ENCODE measurements at regions not wholly inside any gene's neighbourhood (a gene's known extent, or its start where the extent isn't known, plus 50 kb on each side); places are given as distances from the start of the nearest gene placed in this dataset.

- DNase-seq (ENCODE audit: extremely low spot score), result no peak
- no peak for TF ChIP-seq CTCF (IDR thresholded peaks at IDR 0.05; ENCODE audit: control extremely low read depth, extremely low read depth, low read depth, missing control alignments)
- POLR2A ChIA-PET, result no interaction called here
- CTCF ChIA-PET, result no interaction called here
Measured at GRCh38 chr18:47618758-47619157, 311.7 kb downstream of the SMAD2 start.

- CTCF ChIA-PET, result no interaction called here
Measured at GRCh38 chr18:47615043-47615442, 315.4 kb downstream of the SMAD2 start.

GRCh38 chr18:47613929-47614328, 316.5 kb downstream of the SMAD2 start:
- no peak for TF ChIP-seq CTCF (IDR thresholded peaks at IDR 0.05; ENCODE audit: control extremely low read depth, extremely low read depth, low read depth, missing control alignments)
- ChIA-PET CTCF (interaction anchor here (1.6 kb wide), 1 partner anchor 135 kb away, joined by 7 read pairs; no protein-coding TSS in a partner anchor), POLR2A (no interaction called here)
- DNase-seq (ENCODE audit: extremely low spot score), result no peak

More at GRCh38 chr18:47615043-47615442, 315.4 kb downstream of the SMAD2 start:
- TF ChIP-seq CTCF (IDR thresholded peaks at IDR 0.05; ENCODE audit: control extremely low read depth, extremely low read depth, low read depth, missing control alignments), result no peak
- no peak for DNase-seq (ENCODE audit: extremely low spot score)
- POLR2A ChIA-PET, result no interaction called here

GRCh38 chr18:47611649-47612048, 318.8 kb downstream of the SMAD2 start:
- TF ChIP-seq CTCF (IDR thresholded peaks at IDR 0.05; ENCODE audit: control extremely low read depth, extremely low read depth, low read depth, missing control alignments), result no peak
- POLR2A ChIA-PET, result no interaction called here
- DNase-seq (ENCODE audit: extremely low spot score), result no peak
- CTCF ChIA-PET, result interaction anchor here (0.7 to 1.2 kb wide), 2 partner anchors 137 to 143 kb away, joined by 3 read pairs; no protein-coding TSS in a partner anchor

- ChIA-PET CTCF (interaction anchor here (0.7 to 1.3 kb wide), 2 partner anchors 10 to 142 kb away, joined by 3 read pairs; no protein-coding TSS in a partner anchor), POLR2A (no interaction called here)
- DNase-seq (ENCODE audit: extremely low spot score), result no peak
- no peak for TF ChIP-seq CTCF (IDR thresholded peaks at IDR 0.05; ENCODE audit: control extremely low read depth, extremely low read depth, low read depth, missing control alignments)
Measured at GRCh38 chr18:47606526-47606925, 323.9 kb downstream of the SMAD2 start.

- ChIA-PET CTCF (interaction anchor here (1.3 kb wide), 1 partner anchor 8 kb away, joined by 3 read pairs; no protein-coding TSS in a partner anchor), POLR2A (no interaction called here)
- no peak for TF ChIP-seq CTCF (IDR thresholded peaks at IDR 0.05; ENCODE audit: control extremely low read depth, extremely low read depth, low read depth, missing control alignments)
- no peak for DNase-seq (ENCODE audit: extremely low spot score)
Measured at GRCh38 chr18:47605093-47605492, 325.4 kb downstream of the SMAD2 start.
